ENCODE measurements at regions not wholly inside any gene's neighbourhood (a gene's known extent, or its start where the extent isn't known, plus 50 kb on each side); places are given as distances from the start of the nearest gene placed in this dataset.

GRCh38 chr2:198587240-198587639, 782.8 kb downstream of the PLCL1 start:
- no peak for TF ChIP-seq CTCF (IDR thresholded peaks at IDR 0.05)
- Histone ChIP-seq H3K4me3 (no peak overlapping the region), H3K27me3 (replicated peaks; ENCODE audit: insufficient read depth) (no peaks in the 10 kb centered on the region), H3K27ac (no peak overlapping the region), H3K9me3 (no peaks in the 10 kb centered on the region), H3K36me3 (no peaks in the 10 kb centered on the region), H3K4me1 (ENCODE audit: control insufficient read depth in 1 of 2, low read depth in 2 of 2) (no peaks in the 10 kb centered on the region)
- ATAC-seq (ENCODE audit: insufficient number of reproducible peaks, low FRiP score, low read depth) (no peak), DNase-seq (ENCODE audit: low spot score) (no peak)

GRCh38 chr2:198571393-198571792, 767.0 kb downstream of the PLCL1 start:
- no peaks in the 10 kb centered on the region for H3K36me3 ChIP-seq
- H3K9me3 ChIP-seq: no peaks in the 10 kb centered on the region
- no peaks in the 10 kb centered on the region for H3K27me3 ChIP-seq (replicated peaks; ENCODE audit: insufficient read depth)
- ATAC-seq (ENCODE audit: insufficient number of reproducible peaks, low FRiP score, low read depth): no peak
- no peaks in the 10 kb centered on the region for H3K4me1 ChIP-seq (ENCODE audit: control insufficient read depth in 1 of 2, low read depth in 2 of 2)
- DNase-seq (ENCODE audit: low spot score): no peak
- no peak overlapping the region for H3K4me3 ChIP-seq
- no peak for TF ChIP-seq CTCF (IDR thresholded peaks at IDR 0.05)
- H3K27ac ChIP-seq: no peak overlapping the region

DNA sequence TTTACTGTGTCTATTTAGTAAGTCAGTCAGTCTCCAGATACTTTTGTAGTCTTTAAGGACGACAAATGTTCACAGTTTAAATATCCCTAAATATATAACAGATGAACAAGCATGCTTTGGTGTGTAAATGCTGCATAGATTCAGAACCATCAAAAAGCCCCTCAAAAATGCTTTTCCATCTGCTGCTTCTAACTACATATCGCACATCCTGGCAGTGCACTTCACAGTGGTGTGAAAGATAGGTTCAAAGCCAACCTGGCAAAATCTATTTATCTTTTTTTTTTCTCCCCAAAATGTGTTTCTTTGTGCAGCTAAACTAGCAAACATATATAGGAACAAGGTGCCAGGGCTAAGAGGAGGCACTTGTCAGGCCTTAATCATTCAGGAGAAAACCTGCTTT, 753.8 kb downstream of the PLCL1 start:
- ATAC-seq (ENCODE audit: insufficient number of reproducible peaks, low FRiP score, low read depth) (no peak), DNase-seq (ENCODE audit: low spot score) (no peak)
- peaks cover 11% of the 10 kb centered on the region for H3K9me3 ChIP-seq
- no peak overlapping the region for H3K4me3 ChIP-seq
- H3K27ac ChIP-seq: no peak overlapping the region
- no peaks in the 10 kb centered on the region for H3K27me3 ChIP-seq (replicated peaks; ENCODE audit: insufficient read depth)
- no peaks in the 10 kb centered on the region for H3K36me3 ChIP-seq
- no peak for TF ChIP-seq CTCF (IDR thresholded peaks at IDR 0.05)
- no peaks in the 10 kb centered on the region for H3K4me1 ChIP-seq (ENCODE audit: control insufficient read depth in 1 of 2, low read depth in 2 of 2)

GRCh38 chr2:198546122-198546521, 741.7 kb downstream of the PLCL1 start:
- ATAC-seq (ENCODE audit: insufficient number of reproducible peaks, low FRiP score, low read depth) (no peak), DNase-seq (ENCODE audit: low spot score) (no peak)
- no peak overlapping the region for H3K4me3 ChIP-seq
- no peaks in the 10 kb centered on the region for H3K9me3 ChIP-seq
- H3K27ac ChIP-seq: no peak overlapping the region
- no peaks in the 10 kb centered on the region for H3K4me1 ChIP-seq (ENCODE audit: control insufficient read depth in 1 of 2, low read depth in 2 of 2)
- H3K36me3 ChIP-seq: no peaks in the 10 kb centered on the region
- no peak for TF ChIP-seq CTCF (IDR thresholded peaks at IDR 0.05)
- H3K27me3 ChIP-seq (replicated peaks; ENCODE audit: insufficient read depth): no peaks in the 10 kb centered on the region

DNA sequence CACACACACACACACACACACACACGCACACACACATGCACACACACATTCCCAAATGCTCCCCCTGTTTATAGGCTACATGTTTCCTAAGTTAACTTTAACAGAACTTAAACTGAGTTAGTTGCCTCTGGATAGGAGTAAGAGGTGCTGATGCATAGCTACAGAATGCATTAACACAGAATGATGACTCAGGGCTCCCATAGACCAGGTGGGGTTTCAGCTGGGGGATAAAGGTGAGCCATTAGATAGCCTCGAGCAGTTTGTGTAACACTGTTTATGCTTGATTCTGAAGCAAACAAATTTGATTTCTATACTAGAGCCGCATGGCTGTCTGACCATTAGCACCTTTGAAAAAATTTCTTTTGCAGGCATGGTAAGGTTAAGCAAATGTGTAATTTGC, 741.0 kb downstream of the PLCL1 start:
- H3K27ac ChIP-seq: no peak overlapping the region
- no peak for TF ChIP-seq CTCF (IDR thresholded peaks at IDR 0.05)
- no peaks in the 10 kb centered on the region for H3K9me3 ChIP-seq
- ATAC-seq (ENCODE audit: insufficient number of reproducible peaks, low FRiP score, low read depth): no peak
- no peaks in the 10 kb centered on the region for H3K36me3 ChIP-seq
- no peak for DNase-seq (ENCODE audit: low spot score)
- H3K4me1 ChIP-seq (ENCODE audit: control insufficient read depth in 1 of 2, low read depth in 2 of 2): no peaks in the 10 kb centered on the region
- no peaks in the 10 kb centered on the region for H3K27me3 ChIP-seq (replicated peaks; ENCODE audit: insufficient read depth)
- H3K4me3 ChIP-seq: no peak overlapping the region
